Stimulated activated CD4-positive, alpha-beta T cell treated with anti-CD3 and anti-CD28 coated beads, Interleukin-15, amount 100 ng/mL, for 48 hours (primary cell): ENCODE measurements at regions not wholly inside any gene's neighbourhood (a gene's known extent, or its start where the extent isn't known, plus 50 kb on each side); places are given as distances from the start of the nearest gene placed in this dataset.
"Not testable (repeated sequence)": the region's sequence is repeated elsewhere in the genome, so short reads cannot be mapped to it uniquely, and the experiment has no call there.

Source experiments
- DNase-seq, 2 donors: peaks; one replicate each; pipeline ENCODE4 v3.0.0-alpha.2; 2020; ENCODE audit warnings: low read depth in 2 of 2

DNA sequence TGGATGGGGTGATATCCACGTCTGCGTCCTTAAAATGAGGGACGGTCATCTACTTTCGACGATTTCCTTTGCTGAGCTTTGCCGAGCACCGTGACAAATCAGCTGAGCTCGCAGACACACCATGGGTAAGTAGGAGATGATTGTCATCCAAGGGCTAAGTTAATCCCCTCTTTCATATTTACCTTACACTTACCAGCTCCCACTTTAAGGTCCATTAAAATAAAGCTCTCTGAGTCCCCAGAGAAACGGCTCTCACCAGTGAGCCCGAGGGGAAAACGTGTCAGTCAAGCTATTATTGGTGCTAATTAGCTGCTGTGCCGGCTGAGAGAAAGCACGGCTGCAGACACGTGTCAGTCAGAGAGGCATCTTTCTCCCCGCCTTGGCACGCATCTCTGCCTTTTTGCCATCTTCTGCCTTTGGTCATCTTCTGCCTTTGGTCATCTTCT lies 72.2 kb downstream of the CRLF2 start:
- DNase-seq: no peak

DNA sequence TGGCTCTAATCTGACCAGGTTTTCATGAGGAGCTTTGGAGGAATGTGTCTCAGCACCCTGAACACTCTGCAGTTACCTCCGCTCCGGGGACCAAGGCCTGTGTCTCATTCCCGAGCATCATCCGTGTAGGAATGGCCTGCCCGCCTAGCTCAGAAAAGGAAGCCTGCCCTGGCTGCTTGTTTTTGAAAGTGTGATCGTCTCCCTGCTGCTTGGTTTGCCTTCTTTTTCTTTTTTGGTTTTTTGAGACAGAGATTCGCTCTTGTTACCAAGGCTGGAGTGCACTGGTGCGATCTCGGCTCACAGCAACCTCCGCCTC lies 73.3 kb downstream of the CRLF2 start:
- no peak for DNase-seq

DNA sequence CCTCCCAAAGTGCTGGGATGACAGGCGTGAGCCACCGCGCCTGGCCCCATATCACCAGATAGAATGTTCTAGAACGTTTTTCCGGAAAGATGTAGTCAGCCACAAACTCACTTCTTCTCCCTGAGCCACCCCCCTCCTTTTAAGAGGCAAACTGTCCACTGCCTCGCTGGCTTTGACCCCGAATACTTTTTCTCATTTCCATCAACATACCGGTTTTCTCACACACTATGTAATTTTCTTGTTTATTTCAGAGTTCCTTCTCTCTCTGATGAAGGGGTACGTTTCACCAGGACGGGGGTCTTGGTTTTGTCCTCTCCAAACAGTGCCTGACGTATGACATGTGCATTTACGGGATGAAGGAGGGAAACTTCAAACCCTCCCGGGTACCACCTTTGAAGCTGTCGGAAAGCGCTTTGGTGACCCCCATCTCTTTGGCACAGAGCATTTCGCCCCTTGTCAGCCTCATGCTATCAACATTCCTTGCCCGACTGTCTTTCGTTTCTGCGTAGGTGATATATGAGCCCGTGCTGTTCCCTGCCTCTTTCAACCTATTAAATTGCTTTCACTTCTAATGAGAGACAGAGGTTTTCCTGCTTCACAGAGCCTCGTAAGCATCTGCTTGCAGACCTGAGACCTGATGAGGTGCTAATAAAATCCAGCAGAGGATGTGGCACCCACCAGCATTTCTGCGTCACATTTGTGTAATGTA lies 73.8 kb downstream of the CRLF2 start:
- DNase-seq: no peak

DNA sequence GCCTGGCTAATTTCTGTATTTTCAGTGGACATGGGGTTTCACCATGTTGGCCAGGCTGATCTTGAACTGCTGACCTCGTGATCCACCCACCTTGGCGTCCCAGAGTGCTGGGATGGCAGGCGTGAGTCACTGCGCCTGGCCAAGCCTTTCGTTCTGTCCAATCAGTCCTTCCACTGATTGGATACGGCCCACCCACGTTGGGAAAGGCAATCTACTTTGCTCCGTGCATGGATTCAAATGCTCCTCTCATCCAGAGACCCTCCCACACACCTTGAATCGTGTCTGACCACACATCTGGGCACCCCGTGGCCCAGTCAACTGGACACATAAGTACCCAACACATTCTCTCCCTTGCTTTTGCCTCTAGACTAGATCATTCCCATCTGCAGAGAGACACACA lies 74.9 kb downstream of the CRLF2 start:
- DNase-seq: no peak

DNA sequence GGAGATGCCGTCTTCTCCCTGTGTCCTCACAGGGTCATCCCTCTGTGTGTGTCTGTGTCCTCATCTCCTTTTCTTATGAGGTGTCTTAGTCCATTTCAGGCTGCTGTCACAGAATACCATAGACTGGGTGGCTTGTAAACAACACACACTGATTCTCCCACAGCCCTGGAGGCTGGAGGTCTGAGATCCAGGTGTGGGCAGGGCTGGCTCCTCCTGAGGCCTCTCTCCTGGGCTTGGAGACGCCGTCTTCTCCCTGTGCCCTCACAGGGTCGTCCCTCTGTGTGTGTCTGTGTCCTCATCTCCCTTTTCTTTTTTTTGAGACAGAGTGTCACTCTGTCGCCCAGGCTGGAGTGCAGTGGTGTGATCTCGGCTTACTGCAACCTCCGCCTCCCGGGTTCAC lies 75.9 kb downstream of the CRLF2 start:
- not testable (repeated sequence) for DNase-seq

DNA sequence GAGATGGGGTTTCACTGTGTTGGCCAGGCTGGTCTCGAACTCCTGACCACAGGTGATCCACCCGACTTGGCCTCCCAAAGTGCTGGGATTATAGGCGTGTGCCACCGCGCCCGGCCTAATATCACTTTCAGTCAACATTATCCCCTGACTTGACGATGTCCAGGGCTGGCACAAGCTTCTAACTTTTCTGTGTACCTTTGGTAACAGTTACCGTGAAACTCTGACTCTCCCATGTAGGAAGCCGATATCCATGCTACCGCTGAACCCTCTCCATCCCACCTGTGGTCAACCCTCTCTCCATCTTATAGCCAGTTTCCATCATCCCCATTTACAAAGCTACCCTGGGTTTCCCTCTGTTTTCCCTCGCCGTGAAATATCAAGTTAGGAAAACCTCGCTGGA lies 77.5 kb downstream of the CRLF2 start:
- no peak for DNase-seq

DNA sequence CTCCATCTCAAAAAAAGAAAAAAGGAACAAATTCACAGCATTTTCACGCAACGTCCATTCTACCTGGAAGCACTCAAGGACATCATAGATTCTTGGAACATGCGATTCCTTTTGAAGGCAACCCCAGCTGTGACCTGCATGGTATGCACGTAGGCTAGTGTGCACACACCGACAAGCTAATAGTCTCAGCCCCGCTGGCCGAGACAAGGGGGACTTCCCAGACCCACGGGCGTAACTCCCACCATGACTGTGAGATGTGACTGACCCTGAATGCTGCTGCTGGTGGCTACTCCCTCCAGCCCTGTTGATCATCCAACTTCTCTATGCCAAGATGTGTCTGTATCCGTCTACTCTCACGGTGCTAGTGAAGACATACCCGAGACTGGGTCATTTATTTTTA lies 78.3 kb downstream of the CRLF2 start:
- no peak for DNase-seq

DNA sequence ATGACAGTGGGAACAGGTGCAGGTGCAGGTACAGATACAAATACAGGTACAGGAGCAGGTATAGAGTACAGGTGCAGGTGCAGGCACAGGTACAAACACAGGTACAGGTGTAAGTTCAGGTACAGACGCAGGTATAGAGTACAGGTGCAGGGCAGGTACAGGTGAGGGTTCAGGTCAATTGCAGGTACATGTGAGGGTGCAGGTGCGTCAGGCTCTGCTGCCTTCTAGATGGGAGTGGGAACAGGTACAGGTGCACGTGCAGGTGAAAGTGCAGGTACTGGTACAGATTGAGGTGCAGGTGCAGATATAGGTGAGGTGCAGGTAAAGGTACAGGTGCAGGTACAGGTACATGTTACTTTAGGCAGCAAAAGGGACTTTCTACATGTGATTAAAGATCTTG lies 85.7 kb downstream of the CRLF2 start:
- DNase-seq: no peak

DNA sequence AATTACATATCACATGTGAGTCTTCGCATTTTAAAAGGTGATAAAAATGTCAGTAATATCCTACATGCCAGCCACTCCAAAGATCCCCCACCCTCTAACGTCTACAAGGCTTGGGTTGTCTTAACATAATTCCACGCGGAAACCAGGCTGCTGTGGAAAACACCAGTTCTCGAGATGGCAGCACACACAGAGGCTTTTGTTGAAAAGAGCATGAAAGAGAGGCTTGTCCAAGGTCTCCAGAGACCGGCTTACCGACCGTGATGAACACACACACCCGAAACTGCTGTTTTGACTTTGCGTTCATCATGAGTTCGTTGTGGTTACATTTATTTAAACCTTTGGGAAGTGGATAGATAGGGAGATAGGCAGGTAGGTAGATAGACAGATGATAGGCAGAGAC lies 87.9 kb downstream of the CRLF2 start:
- DNase-seq: no peak

DNA sequence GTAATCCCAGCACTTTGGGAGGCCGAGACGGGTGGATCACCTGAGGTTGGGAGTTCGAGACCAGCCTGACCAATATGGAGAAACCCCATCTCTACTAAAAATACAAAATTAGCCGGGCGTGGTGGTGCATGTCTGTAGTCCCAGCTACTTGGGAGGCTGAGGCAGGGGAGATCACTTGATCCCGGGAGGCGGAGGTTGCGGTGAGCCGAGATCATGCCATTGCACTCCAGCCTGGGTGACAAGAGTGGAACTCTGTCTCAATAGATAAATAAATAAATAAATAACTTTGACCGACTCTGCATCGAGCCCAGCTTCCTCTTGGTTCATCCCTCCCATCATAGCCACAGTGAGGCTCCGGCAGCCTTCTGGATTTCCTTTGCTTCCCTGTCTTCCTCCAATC lies 89.6 kb downstream of the CRLF2 start:
- DNase-seq: not testable (repeated sequence)

DNA sequence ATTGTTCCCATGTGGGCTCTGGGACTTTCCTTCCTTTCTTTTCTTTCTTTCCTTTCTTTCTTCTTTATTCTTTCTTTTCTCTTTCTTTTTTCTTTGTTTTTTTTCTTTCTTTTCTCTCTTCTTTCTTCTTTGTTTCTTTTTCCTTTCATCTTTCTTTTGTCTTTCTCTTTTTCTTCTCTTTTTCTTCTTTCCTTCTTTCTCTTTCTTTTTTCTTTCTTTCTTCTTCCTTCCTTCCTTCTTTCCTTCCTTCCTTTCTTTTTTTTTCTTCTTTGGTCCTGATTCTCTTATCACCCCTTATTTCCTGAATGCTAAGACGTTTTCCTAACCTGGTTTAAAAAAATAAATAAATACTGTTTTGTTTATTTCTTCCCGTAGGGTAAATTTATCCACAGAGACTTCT lies 93.2 kb downstream of the CRLF2 start:
- DNase-seq: no peak

DNA sequence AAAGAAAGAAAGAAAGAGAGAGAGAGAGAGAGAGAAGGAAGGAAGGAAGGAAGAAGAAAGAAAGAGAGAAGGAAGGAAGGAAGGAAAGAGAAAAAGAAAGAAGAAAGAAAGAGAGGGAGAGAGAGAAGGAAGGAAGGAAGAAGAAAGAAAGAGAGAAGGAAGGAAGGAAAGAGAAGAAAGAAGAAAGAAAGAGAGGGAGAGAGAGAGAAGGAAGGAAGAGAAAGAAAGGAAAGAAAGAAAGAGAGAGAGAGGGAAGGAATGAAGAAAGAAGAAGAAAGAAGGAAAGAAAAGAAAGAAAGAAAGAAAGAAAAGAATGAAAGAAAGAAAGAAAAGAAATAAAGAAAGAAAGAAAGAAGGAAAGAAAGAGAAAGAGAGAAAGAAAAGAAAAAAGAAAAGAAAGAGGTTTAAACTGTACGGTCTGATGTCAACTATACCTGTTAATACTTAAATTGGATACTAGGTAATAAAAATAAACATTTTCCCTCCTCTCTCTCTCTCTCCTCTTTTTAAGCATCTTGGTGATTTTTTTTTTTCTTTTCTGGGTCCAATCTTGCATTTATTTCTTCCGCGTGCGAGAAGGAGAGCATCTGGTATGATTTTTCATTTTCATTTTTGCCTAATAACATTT lies 93.8 kb downstream of the CRLF2 start:
- DNase-seq: no peak

DNA sequence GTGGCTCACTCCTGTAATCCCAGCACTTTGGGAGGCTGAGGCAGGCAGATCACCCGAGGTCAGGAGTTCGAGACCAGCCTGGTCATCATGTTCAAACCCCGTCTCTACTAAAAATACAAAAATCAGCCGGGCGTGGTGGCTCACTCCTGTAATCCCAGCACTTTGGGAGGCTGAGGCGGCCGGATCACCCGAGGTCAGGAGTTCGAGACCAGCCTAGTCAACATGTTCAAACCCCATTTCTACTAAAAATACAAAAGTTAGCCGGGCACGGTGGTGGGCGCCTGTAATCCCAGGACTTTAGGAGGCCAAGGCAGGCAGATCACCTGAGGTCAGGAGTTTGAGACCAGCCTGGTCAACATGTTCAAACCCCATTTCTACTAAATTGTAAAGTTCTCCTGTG lies 97.0 kb downstream of the CRLF2 start:
- not testable (repeated sequence) for DNase-seq

DNA sequence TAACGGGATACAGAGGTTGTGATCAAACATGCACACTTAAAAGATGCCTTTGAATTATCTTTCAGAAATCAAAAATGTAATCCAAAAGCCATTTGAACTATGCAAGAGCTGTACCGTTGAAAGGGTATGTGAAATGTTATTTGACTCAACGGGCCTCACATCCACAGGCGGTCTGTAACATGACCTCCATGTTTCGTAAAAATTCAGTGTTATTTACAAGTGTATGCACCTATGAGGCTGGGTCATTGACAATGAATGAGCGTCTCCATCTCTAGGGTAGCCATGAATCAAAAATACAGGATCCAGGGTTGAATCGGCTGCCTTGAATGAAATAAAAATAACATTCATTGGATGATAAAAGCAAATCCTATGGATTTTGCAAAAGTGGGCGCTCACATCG lies 100.1 kb downstream of the CRLF2 start:
- no peak for DNase-seq

DNA sequence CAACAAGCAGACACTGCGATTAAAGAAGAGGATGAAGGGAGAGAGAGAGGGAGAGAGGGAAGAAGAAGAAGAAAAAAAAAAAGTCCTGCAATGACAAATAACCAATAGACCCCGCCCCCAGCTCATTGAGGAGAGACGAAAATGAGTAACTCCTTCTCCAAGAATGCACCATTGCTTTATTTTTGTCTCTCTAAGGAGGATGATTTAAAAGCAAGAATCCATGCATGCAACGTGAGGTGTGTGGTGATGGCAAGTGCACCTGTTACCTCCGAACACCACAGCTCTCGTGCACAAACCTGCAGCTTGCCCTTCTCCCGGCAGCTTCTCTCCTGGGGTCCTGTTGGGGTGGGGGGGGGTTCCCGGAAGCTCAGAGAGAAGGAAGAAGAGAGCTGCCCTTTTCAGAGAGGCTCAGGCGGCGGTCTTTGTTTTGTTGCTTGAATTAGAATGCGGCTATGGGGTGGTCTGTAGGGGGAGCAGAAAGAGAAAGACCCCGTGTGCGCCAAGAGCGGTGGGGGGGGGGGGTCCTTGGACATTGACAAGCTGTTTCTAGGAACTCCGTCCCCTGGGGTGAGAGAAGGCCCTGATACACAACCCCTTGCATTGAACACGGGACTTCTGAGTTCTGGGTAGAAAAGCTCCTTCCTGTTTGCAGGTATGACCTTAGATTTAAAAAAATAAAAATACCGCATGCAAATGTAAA lies 100.7 kb downstream of the CRLF2 start:
- DNase-seq: no peak

DNA sequence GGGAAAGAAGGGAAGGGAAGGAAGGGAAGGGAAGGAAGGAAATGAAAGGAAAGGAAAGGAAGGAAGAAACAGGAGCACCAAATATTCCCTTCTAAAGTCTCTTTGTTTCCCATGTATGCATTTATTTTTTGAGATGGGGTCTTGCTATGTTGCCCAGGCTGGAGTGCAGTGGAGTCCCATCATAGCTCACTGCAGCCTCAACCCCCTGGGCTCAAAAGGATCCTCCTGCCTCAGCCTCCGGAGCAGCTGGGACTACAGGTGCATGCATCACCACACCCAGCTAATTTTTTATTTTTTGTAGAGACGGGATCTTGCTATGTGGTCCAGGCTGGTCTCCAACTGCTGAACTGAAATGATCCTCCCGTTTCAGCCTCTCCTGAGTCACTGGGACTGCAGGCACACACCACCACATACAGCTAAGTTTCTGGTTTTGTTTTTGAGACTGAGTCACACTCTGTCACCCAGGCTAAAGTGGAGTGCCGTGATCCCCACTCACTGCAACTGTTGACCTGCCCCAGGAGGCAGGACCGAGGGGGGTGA lies 102.8 kb downstream of the CRLF2 start:
- no peak for DNase-seq

DNA sequence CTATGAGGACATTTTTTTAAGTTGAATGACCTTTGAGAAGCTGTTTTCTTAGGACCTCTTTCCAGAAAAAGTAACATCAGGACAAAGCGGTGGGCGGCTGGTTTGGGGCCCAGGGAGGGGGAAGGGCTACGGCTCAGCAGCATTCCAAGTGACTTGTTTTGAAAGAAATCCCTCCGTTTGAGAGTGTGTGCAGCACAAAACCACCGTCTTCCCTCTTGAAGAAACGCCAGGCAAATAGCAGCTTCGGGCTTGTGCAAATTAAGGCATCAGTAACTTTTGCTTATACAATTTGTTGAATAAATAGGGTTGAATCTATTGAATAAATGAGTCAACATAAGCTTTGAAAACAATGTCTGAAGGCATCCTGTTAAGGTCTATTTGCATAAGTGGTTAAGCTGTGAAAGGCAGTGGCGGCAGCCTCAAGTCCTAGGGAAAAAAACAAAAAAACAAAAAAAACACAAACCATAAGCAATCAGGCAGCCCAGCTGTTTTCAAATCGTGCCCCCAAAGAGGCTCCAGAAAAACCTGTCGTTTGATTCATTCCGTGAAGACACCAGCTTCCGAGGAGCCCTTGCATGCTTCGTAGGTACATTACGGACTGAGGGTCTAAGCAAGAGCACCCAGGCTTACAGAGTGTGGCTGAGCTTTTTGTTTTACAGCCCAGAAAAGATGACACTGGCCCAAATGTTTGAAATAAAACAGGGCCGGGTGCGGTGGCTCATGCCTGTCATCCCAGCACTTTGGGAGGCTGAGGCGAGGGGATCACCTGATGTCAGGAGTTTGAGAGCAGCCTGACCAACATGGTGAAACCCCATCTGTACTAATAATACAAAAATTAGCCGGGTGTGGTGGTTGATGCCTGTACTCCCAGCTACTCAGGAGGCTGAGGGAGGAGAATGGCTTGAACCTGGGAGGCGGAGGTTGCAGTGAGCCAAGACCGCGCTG lies 103.7 kb downstream of the CRLF2 start:
- no peak for DNase-seq

DNA sequence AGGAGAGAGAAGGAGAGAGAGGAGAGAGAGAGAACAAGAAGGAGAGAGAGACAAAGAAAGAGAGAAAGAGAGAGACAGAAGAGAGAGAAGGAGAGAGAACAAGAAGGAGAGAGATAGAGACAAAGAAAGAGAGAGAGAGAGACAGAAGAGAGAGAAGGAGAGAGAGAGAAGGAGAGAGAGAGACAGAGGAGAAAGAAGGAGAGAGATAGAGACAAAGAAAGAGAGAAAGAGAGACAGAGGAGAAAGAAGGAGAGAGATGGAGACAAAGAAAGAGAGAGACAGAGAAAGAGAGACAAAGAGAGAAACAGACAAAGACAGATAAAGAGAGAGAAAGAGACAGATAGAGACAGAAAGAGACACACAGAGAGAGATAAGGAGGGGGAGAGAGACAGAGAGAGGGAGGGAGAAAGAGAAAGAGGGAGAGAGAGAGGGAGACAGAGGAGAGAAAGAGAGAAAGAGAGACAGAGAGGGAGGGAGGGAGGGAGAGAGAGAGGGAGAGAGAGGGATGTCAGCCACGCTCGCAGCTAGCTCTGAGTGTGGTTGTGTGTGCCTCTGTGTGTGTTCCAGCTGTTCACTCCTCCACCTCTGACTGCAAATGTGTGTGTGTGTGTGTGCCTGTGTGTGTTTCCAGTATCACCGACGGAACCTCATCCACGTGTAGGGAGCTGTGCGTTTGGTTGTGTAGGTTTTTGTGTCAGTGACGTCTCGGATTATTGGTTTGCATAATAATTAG lies 105.8 kb downstream of the CRLF2 start:
- no peak for DNase-seq

DNA sequence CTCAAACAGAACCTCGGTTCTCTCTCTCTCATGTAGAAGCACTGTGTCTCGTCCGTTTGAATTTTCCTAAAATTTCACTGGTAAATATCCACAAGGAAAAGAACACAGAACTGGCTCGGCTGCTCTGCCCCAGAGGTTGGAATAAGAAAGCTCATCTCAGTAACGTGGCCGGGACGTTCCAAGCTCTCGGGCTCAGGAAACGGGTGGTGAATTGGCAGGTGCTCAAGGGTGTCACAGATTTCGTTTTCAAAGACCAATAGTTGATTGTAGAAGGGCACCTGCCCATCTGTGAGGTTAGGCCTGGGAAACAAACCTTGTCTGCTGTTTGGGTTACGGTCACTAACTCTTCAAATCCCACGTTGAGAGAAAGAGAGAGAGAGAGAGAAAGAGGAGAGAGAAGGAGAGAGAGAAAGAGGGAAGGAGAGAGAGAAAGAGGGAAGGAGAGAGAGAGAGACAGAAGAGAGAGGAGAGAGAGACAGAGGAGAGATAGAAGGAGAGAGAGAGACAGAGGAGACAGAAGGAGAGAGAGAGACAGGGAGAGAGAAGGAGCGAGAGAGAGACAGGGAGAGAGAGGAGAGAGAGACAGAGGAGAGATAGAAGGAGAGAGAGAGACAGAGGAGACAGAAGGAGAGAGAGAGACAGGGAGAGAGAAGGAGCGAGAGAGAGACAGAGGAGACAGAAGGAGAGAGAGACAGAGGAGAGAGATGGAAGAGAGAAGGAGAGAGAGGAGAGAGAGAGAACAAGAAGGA lies 106.6 kb downstream of the CRLF2 start:
- no peak for DNase-seq

DNA sequence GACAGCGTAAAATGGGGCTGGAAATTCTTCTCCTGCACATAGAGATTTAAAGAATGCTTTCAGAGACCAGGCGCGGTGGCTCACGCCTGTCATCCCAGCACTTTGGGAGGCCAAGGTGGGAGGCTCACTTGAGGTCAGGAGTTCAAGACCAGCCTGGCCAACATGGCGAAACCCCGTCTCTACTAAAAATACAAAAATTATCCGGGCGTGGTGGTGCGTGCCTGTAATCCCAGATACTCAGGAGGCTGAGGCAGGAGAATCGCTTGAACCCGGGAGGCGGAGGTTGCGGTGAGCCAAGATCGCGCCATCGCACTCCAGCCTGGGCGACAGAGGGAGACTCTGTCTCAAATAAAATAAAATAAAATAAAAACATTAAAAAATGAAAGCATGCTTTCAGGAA lies 107.4 kb downstream of the CRLF2 start:
- DNase-seq: not testable (repeated sequence)
